CD4-positive, alpha-beta T cell (primary cell): ENCODE measurements at regions not wholly inside any gene's neighbourhood (a gene's known extent, or its start where the extent isn't known, plus 50 kb on each side); places are given as distances from the start of the nearest gene placed in this dataset.

Experiments
- ATAC-seq: fragments of 200-7000 bp; cut with Tn5 transposase; one replicate; pipeline ENCODE4 v1.10.0; 2022; ENCODE audit warnings: mild to moderate bottlenecking; ENCODE audit not compliant: poor library complexity
- CTCF ChIA-PET: fragments of 350-600 bp; sonication (Branson Sonifier 250); formaldehyde crosslinking; loops from one replicate; lab custom pipeline; 2021; ENCODE audit warnings: antibody characterized with exemption, inconsistent platforms; lab: Charles Lee
- POLR2A ChIA-PET: fragments of 350-600 bp; sonication (Branson Sonifier 250); formaldehyde crosslinking; loops from one replicate; lab custom pipeline; 2021; ENCODE audit warnings: antibody characterized with exemption, inconsistent platforms; lab: Charles Lee
- DNase-seq, 14 experiments: peaks; one replicate each; pipeline ENCODE4 v3.0.0-alpha.2; 2013 to 2020; ENCODE audit warnings: mixed read lengths in 2 of 14
- H3K27ac ChIP-seq, 2 donors: one replicate each; pipeline versions ENCODE4 v1.5.1 to v1.7.0; 2013; ENCODE audit warnings: low read length in 2 of 2, low read depth in 1 of 2, mild to moderate bottlenecking in 1 of 2
- H3K27me3 ChIP-seq, 2 experiments: 1 replicate in 1 of 2; 2 replicates in 1 of 2; pipeline versions ENCODE4 v1.6.1 to v1.7.0; 2013; ENCODE audit warnings: low read length in 2 of 2, control low read depth in 1 of 2, mild to moderate bottlenecking in 1 of 2, moderate library complexity in 1 of 2; ENCODE audit not compliant: insufficient read depth in 2 of 2, control insufficient read depth in 1 of 2
- H3K36me3 ChIP-seq: one replicate; pipeline ENCODE4 v1.6.1; 2013; ENCODE audit warnings: low read length, control low read depth; ENCODE audit not compliant: insufficient read depth
- H3K4me1 ChIP-seq: one replicate; pipeline ENCODE4 v1.6.1; 2013; ENCODE audit warnings: low read length, control low read depth; ENCODE audit not compliant: insufficient read depth
- H3K4me3 ChIP-seq: one replicate; pipeline ENCODE4 v1.5.1; 2013; ENCODE audit warnings: mild to moderate bottlenecking, low read length, moderate library complexity
- H3K9me3 ChIP-seq, 2 experiments: 1 replicate in 1 of 2; 2 replicates in 1 of 2; pipeline versions ENCODE4 v1.6.1 to v1.7.0; 2013; ENCODE audit warnings: low read length in 2 of 2, mild to moderate bottlenecking in 2 of 2, control low read depth in 1 of 2, moderate library complexity in 1 of 2; ENCODE audit not compliant: control insufficient read depth in 1 of 2, insufficient read depth in 1 of 2
- H3K27ac Mint-ChIP-seq: one replicate; pipeline ENCODE4 v1.8.0; 2020; ENCODE audit warnings: mixed read lengths
- H3K27me3 Mint-ChIP-seq: one replicate; pipeline ENCODE4 v1.8.0; 2021; ENCODE audit warnings: mixed read lengths
- H3K36me3 Mint-ChIP-seq: one replicate; pipeline ENCODE4 v1.8.0; 2021; ENCODE audit warnings: low read depth, mixed read lengths
- H3K4me1 Mint-ChIP-seq: one replicate; pipeline ENCODE4 v1.8.0; 2021; ENCODE audit warnings: low read depth, mixed read lengths
- H3K4me3 Mint-ChIP-seq: one replicate; pipeline ENCODE4 v1.8.0; 2020; ENCODE audit warnings: mild to moderate bottlenecking, mixed read lengths
- H3K9me3 Mint-ChIP-seq: one replicate; pipeline ENCODE4 v1.8.0; 2020; ENCODE audit warnings: mixed read lengths
- CTCF ChIP-seq: fragments of 200-600 bp; IDR thresholded peaks from one replicate; pipeline ENCODE4 v1.8.0; 2022; ENCODE audit warnings: antibody characterized with exemption, mild to moderate bottlenecking
- intact Hi-C, 2 experiments: fragments of 100-400 bp; cut with DNase I in 1 of 2; cut with micrococcal nuclease in 1 of 2; formaldehyde crosslinking; loops; one replicate each; pipeline versions ENCODE4 v1.15.1 to v1.9.0; 2023 to 2025; cut with DNase I, micrococcal nuclease

- Mint-ChIP-seq H3K36me3 (no peaks in the 10 kb centered on the region), H3K9me3 (no peaks in the 10 kb centered on the region), H3K27ac (no peak overlapping the region), H3K4me3 (no peak overlapping the region), H3K4me1 (peaks cover 12% of the 10 kb centered on the region), H3K27me3 (no peaks in the 10 kb centered on the region)
- peak in 3 of 14 experiments; percentile 63 to 72 (median 71) for DNase-seq
- TF ChIP-seq CTCF: peak; percentile 90
- H3K27me3 ChIP-seq: no peaks in the 10 kb centered on the region
- intact Hi-C loops: loop anchor here (1.0 to 10.0 kb wide), 6 partner anchors 136 to 620 kb away; no protein-coding TSS in a partner anchor
- ATAC-seq: peak; percentile 77
- H3K4me3 ChIP-seq: no peak overlapping the region
- no peak overlapping the region for H3K27ac ChIP-seq
- H3K36me3 ChIP-seq: no peaks in the 10 kb centered on the region
- POLR2A ChIA-PET: interaction anchor here (0.7 to 1.0 kb wide), 2 partner anchors 140 to 152 kb away, joined by 3 read pairs; no protein-coding TSS in a partner anchor
- peaks cover 7% of the 10 kb centered on the region for H3K4me1 ChIP-seq
- CTCF ChIA-PET: interaction anchor here (1.8 to 2.4 kb wide), 2 partner anchors 124 to 208 kb away, joined by 4 to 26 read pairs; no protein-coding TSS in a partner anchor
- H3K9me3 ChIP-seq: no peaks in the 10 kb centered on the region
Measured at GRCh38 chr4:89434364-89434988, 126.9 kb upstream of the GPRIN3 start.

GRCh38 chr4:89427782-89428181 is 120.2 kb upstream of the GPRIN3 start:
- H3K36me3 ChIP-seq: no peaks in the 10 kb centered on the region
- no peaks in the 10 kb centered on the region for H3K4me1 ChIP-seq
- H3K4me3 ChIP-seq: no peak overlapping the region
- ChIA-PET POLR2A (no interaction called here), CTCF (no interaction called here)
- Mint-ChIP-seq H3K27ac (no peak overlapping the region), H3K4me3 (no peak overlapping the region), H3K27me3 (no peaks in the 10 kb centered on the region), H3K36me3 (no peaks in the 10 kb centered on the region), H3K9me3 (no peaks in the 10 kb centered on the region), H3K4me1 (no peaks in the 10 kb centered on the region)
- no peak overlapping the region for H3K27ac ChIP-seq
- H3K9me3 ChIP-seq: no peaks in the 10 kb centered on the region
- ATAC-seq (no peak), DNase-seq (no peak)
- no peaks in the 10 kb centered on the region for H3K27me3 ChIP-seq
- intact Hi-C loops: no loop called here
- no peak for TF ChIP-seq CTCF

GRCh38 chr4:89425023-89425422 is 117.4 kb upstream of the GPRIN3 start:
- ChIA-PET POLR2A (no interaction called here), CTCF (no interaction called here)
- H3K4me3 Mint-ChIP-seq: no peak overlapping the region

More at GRCh38 chr4:89425023-89425422, 117.4 kb upstream of the GPRIN3 start:
- intact Hi-C loops: no loop called here
- DNase-seq (no peak), ATAC-seq (no peak)
- Histone ChIP-seq H3K9me3 (no peaks in the 10 kb centered on the region), H3K27ac (no peak overlapping the region), H3K4me1 (no peaks in the 10 kb centered on the region), H3K4me3 (no peak overlapping the region), H3K27me3 (no peaks in the 10 kb centered on the region), H3K36me3 (no peaks in the 10 kb centered on the region)
- H3K36me3 Mint-ChIP-seq: no peaks in the 10 kb centered on the region
- H3K27me3 Mint-ChIP-seq: no peaks in the 10 kb centered on the region
- no peaks in the 10 kb centered on the region for H3K4me1 Mint-ChIP-seq
- no peak for TF ChIP-seq CTCF
- H3K27ac Mint-ChIP-seq: no peak overlapping the region
- H3K9me3 Mint-ChIP-seq: no peaks in the 10 kb centered on the region
